ENCODE measurements at regions not wholly inside any gene's neighbourhood (a gene's known extent, or its start where the extent isn't known, plus 50 kb on each side); places are given as distances from the start of the nearest gene placed in this dataset.
"Not testable (repeated sequence)": the region's sequence is repeated elsewhere in the genome, so short reads cannot be mapped to it uniquely, and the experiment has no call there.

GRCh38 chr2:118442996-118443553 is 354.8 kb downstream of the INSIG2 start:
- no peak for DNase-seq

GRCh38 chr2:118442046-118442445 is 353.8 kb downstream of the INSIG2 start:
- no peak for DNase-seq

- no peak for DNase-seq
Measured at GRCh38 chr2:118440404-118441098, 352.3 kb downstream of the INSIG2 start.

- no peak for DNase-seq
Measured at GRCh38 chr2:118437501-118437900, 349.2 kb downstream of the INSIG2 start.

- DNase-seq: no peak
Measured at GRCh38 chr2:118431997-118432396, 343.7 kb downstream of the INSIG2 start.

GRCh38 chr2:118431586-118431985 is 343.3 kb downstream of the INSIG2 start:
- no peak for DNase-seq

- DNase-seq: no peak
Measured at GRCh38 chr2:118431165-118431517, 342.9 kb downstream of the INSIG2 start.

- DNase-seq: no peak
Measured at GRCh38 chr2:118430510-118431164, 342.4 kb downstream of the INSIG2 start.

- DNase-seq: no peak
Measured at GRCh38 chr2:118425191-118425590, 336.9 kb downstream of the INSIG2 start.

GRCh38 chr2:118423776-118424175 is 335.5 kb downstream of the INSIG2 start:
- DNase-seq: no peak

GRCh38 chr2:118421648-118422047 is 333.4 kb downstream of the INSIG2 start:
- DNase-seq: no peak

- DNase-seq: no peak
Measured at GRCh38 chr2:118417406-118418120, 329.3 kb downstream of the INSIG2 start.

GRCh38 chr2:118415186-118415585 is 326.9 kb downstream of the INSIG2 start:
- not testable (repeated sequence) for DNase-seq

- no peak for DNase-seq
Measured at GRCh38 chr2:118403658-118404451, 315.6 kb downstream of the INSIG2 start.

- DNase-seq: no peak
Measured at GRCh38 chr2:118388771-118389170, 300.5 kb downstream of the INSIG2 start.

GRCh38 chr2:118387509-118387908 is 299.2 kb downstream of the INSIG2 start:
- DNase-seq: no peak

GRCh38 chr2:118386641-118387302 is 298.5 kb downstream of the INSIG2 start:
- DNase-seq: no peak

- no peak for DNase-seq
Measured at GRCh38 chr2:118380915-118381653, 292.8 kb downstream of the INSIG2 start.

GRCh38 chr2:118375907-118376485 is 287.7 kb downstream of the INSIG2 start:
- no peak for DNase-seq

- DNase-seq: no peak
Measured at GRCh38 chr2:118374974-118375755, 286.9 kb downstream of the INSIG2 start.

All from activated CD4-positive, alpha-beta T cell treated with anti-CD3 and anti-CD28 coated beads for 4 hours (primary cell).